ENCODE measurements at regions not wholly inside any gene's neighbourhood (a gene's known extent, or its start where the extent isn't known, plus 50 kb on each side); places are given as distances from the start of the nearest gene placed in this dataset.

DNA sequence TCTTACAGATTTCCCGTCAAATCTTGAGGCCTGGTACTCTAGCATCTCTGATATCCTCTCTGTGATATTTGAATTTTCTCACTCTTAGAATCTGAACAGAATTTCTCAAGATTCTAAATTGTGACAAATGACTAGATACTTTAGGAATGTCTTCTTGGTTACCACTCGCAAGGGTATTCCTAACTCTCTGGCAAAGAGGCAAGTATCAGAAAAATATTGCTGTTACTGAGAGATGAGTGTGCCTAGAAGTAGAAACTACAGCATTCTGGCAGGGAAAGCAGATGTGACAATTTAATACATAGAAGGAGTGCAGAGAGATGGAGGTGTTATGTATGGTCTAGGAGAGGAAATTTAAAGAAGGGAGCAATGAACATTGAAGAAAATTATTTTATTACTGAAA, 467.8 kb downstream of the LRIG3 start:
- Histone ChIP-seq H3K9me3 (ENCODE audit: control insufficient read depth, insufficient read depth, low read length) (no peaks in the 10 kb centered on the region), H3K4me1 (ENCODE audit: control insufficient read depth, low read length) (no peaks in the 10 kb centered on the region), H3K4me3 (ENCODE audit: low read length) (no peak overlapping the region), H3K27ac (ENCODE audit: low read depth, low read length) (no peak overlapping the region), H3K36me3 (ENCODE audit: control insufficient read depth, low read length) (no peaks in the 10 kb centered on the region), H4K20me1 (ENCODE audit: control insufficient read depth, insufficient read depth, low read depth, low read length) (no peaks in the 10 kb centered on the region), H3K9me2 (replicated peaks; ENCODE audit: control insufficient read depth, low read length) (no peaks in the 10 kb centered on the region), H3F3A (ENCODE audit: control insufficient read depth, insufficient read depth) (no peaks in the 10 kb centered on the region), H3K4me2 (ENCODE audit: low read length) (no peak overlapping the region), H3K79me2 (ENCODE audit: control insufficient read depth, low read length) (no peaks in the 10 kb centered on the region), H3K27me3 (ENCODE audit: control insufficient read depth, low read length) (no peaks in the 10 kb centered on the region)
- TF ChIP-seq, protein P1, sequence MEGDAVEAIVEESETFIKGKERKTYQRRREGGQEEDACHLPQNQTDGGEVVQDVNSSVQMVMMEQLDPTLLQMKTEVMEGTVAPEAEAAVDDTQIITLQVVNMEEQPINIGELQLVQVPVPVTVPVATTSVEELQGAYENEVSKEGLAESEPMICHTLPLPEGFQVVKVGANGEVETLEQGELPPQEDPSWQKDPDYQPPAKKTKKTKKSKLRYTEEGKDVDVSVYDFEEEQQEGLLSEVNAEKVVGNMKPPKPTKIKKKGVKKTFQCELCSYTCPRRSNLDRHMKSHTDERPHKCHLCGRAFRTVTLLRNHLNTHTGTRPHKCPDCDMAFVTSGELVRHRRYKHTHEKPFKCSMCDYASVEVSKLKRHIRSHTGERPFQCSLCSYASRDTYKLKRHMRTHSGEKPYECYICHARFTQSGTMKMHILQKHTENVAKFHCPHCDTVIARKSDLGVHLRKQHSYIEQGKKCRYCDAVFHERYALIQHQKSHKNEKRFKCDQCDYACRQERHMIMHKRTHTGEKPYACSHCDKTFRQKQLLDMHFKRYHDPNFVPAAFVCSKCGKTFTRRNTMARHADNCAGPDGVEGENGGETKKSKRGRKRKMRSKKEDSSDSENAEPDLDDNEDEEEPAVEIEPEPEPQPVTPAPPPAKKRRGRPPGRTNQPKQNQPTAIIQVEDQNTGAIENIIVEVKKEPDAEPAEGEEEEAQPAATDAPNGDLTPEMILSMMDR (IDR thresholded peaks at IDR 0.05; ENCODE audit: low read depth, low read length, poor library complexity, severe bottlenecking) = no peak
- no peak for TF ChIP-seq EZH2phosphoT487 (IDR thresholded peaks at IDR 0.05; ENCODE audit: borderline replicate concordance, low read length)

GRCh38 chr12:58453306-58453705, 467.0 kb downstream of the LRIG3 start:
- Histone ChIP-seq H3K27me3 (ENCODE audit: control insufficient read depth, low read length) (no peaks in the 10 kb centered on the region), H3F3A (ENCODE audit: control insufficient read depth, insufficient read depth) (no peaks in the 10 kb centered on the region), H4K20me1 (ENCODE audit: control insufficient read depth, insufficient read depth, low read depth, low read length) (no peaks in the 10 kb centered on the region), H3K9me2 (replicated peaks; ENCODE audit: control insufficient read depth, low read length) (no peaks in the 10 kb centered on the region), H3K4me1 (ENCODE audit: control insufficient read depth, low read length) (no peaks in the 10 kb centered on the region), H3K9me3 (ENCODE audit: control insufficient read depth, insufficient read depth, low read length) (no peaks in the 10 kb centered on the region), H3K79me2 (ENCODE audit: control insufficient read depth, low read length) (no peaks in the 10 kb centered on the region), H3K27ac (ENCODE audit: low read depth, low read length) (no peak overlapping the region), H3K4me2 (ENCODE audit: low read length) (no peak overlapping the region), H3K36me3 (ENCODE audit: control insufficient read depth, low read length) (no peaks in the 10 kb centered on the region), H3K4me3 (ENCODE audit: low read length) (no peak overlapping the region)
- no peak for TF ChIP-seq EZH2phosphoT487 (IDR thresholded peaks at IDR 0.05; ENCODE audit: borderline replicate concordance, low read length)
- TF ChIP-seq, protein P1 (IDR thresholded peaks at IDR 0.05; ENCODE audit: low read depth, low read length, poor library complexity, severe bottlenecking) = no peak

DNA sequence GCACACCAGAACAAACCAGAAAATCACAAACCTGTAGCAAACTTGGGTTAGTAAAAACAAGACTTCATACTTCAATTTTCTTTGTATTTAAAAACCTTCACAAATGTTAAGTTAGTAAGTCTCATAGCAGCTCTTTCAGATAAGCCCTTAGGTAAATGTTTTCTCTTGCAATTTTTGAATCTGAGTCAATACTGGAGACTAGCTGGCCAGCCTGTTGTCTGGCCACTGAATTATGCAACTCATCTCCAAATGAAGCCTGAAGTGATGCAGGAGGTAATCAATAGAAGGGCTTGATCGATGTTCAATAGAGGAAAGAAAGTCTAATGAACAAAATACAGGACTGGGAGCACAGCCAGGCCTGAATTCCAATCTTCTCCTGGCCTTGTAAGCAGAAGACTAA, 465.2 kb downstream of the LRIG3 start:
- Histone ChIP-seq H3K4me2 (ENCODE audit: low read length) (no peak overlapping the region), H3K27me3 (ENCODE audit: control insufficient read depth, low read length) (no peaks in the 10 kb centered on the region), H3K79me2 (ENCODE audit: control insufficient read depth, low read length) (no peaks in the 10 kb centered on the region), H3K9me3 (ENCODE audit: control insufficient read depth, insufficient read depth, low read length) (no peaks in the 10 kb centered on the region), H3K27ac (ENCODE audit: low read depth, low read length) (no peak overlapping the region), H4K20me1 (ENCODE audit: control insufficient read depth, insufficient read depth, low read depth, low read length) (no peaks in the 10 kb centered on the region), H3F3A (ENCODE audit: control insufficient read depth, insufficient read depth) (no peaks in the 10 kb centered on the region), H3K9me2 (replicated peaks; ENCODE audit: control insufficient read depth, low read length) (no peaks in the 10 kb centered on the region), H3K36me3 (ENCODE audit: control insufficient read depth, low read length) (no peaks in the 10 kb centered on the region), H3K4me3 (ENCODE audit: low read length) (no peak overlapping the region), H3K4me1 (ENCODE audit: control insufficient read depth, low read length) (no peaks in the 10 kb centered on the region)
- no peak for TF ChIP-seq EZH2phosphoT487 (IDR thresholded peaks at IDR 0.05; ENCODE audit: borderline replicate concordance, low read length)
- TF ChIP-seq, protein P1 (IDR thresholded peaks at IDR 0.05; ENCODE audit: low read depth, low read length, poor library complexity, severe bottlenecking) = no peak

DNA sequence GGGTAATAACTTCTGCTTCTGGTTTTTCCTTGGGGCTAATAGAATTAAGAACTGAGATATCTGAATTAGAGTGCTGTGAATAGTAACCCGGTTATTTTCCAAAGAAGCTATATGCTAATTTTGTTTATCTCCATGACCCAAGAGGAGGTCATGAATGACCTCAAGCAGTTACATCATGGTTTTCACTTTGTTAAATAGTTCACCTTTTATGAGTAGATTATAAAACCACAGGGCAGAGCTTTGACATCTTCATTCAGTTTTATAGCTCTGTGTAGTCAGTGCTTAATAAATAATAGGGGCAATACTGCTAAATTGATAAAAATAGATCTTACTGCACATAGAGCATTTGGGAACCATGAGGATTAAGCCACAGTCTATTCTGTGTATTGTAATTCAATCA, 462.2 kb downstream of the LRIG3 start:
- H3K9me2 ChIP-seq (replicated peaks; ENCODE audit: control insufficient read depth, low read length) = no peaks in the 10 kb centered on the region
- H3F3A ChIP-seq (ENCODE audit: control insufficient read depth, insufficient read depth) = no peaks in the 10 kb centered on the region
- no peaks in the 10 kb centered on the region for H3K36me3 ChIP-seq (ENCODE audit: control insufficient read depth, low read length)
- no peaks in the 10 kb centered on the region for H3K4me1 ChIP-seq (ENCODE audit: control insufficient read depth, low read length)
- H3K27me3 ChIP-seq (ENCODE audit: control insufficient read depth, low read length) = no peaks in the 10 kb centered on the region
- TF ChIP-seq EZH2phosphoT487 (IDR thresholded peaks at IDR 0.05; ENCODE audit: borderline replicate concordance, low read length) = no peak
- TF ChIP-seq, protein P1 (IDR thresholded peaks at IDR 0.05; ENCODE audit: low read depth, low read length, poor library complexity, severe bottlenecking) = no peak
- no peaks in the 10 kb centered on the region for H3K79me2 ChIP-seq (ENCODE audit: control insufficient read depth, low read length)
- H3K4me2 ChIP-seq (ENCODE audit: low read length) = no peak overlapping the region
- H3K27ac ChIP-seq (ENCODE audit: low read depth, low read length) = no peak overlapping the region
- no peaks in the 10 kb centered on the region for H3K9me3 ChIP-seq (ENCODE audit: control insufficient read depth, insufficient read depth, low read length)
- no peaks in the 10 kb centered on the region for H4K20me1 ChIP-seq (ENCODE audit: control insufficient read depth, insufficient read depth, low read depth, low read length)
- no peak overlapping the region for H3K4me3 ChIP-seq (ENCODE audit: low read length)

Data from DOHH2 (cell line).